HCT116 (cell line): ENCODE measurements at regions not wholly inside any gene's neighbourhood (a gene's known extent, or its start where the extent isn't known, plus 50 kb on each side); places are given as distances from the start of the nearest gene placed in this dataset.

ENCODE experiments used
- ATAC-seq: fragments of 200-7000 bp; cut with Tn5 transposase; 2 replicates; pipeline ENCODE4 v1.9.1; 2020; ENCODE audit warnings: mild to moderate bottlenecking, moderate library complexity
- BruUV-seq: library from RNA; stranded (reverse); fragments of 400-500 nt; replicated peaks from 2 replicates; lab custom pipeline; 2021; lab: Mats Ljungman, UMichigan
- CTCF ChIA-PET: fragments of 300-600 bp; sonication (Branson Sonifier 250); formaldehyde crosslinking; loops from one replicate; lab custom pipeline; 2021; ENCODE audit warnings: antibody characterized with exemption; lab: Charles Lee
- POLR2A ChIA-PET: fragments of 300-600, 350-600 bp; sonication (Branson Sonifier 250); formaldehyde crosslinking; loops from one replicate; lab custom pipeline; 2021; ENCODE audit warnings: antibody characterized with exemption; lab: Charles Lee
- RAD21 ChIA-PET, 2 experiments: fragments of 300-600 bp; sonication (Branson Sonifier 250); formaldehyde crosslinking; loops; one replicate each; lab custom pipeline; 2023; ENCODE audit warnings: low total read pairs in 2 of 2; ENCODE audit not compliant: uncharacterized antibody in 2 of 2, unreplicated experiment in 2 of 2, low non-redundant PET in 1 of 2; lab: Charles Lee
- DNase-seq: peaks from one replicate; pipeline ENCODE4 v3.0.0-alpha.2; 2010; ENCODE audit warnings: low read depth, low spot score
- H2AFZ ChIP-seq: fragments of 200-600 bp; shearing (Covaris generic), sonication (generic); 2 replicates; pipeline ENCODE4 v1.6.1; 2017; ENCODE audit warnings: low read depth, mixed run types, mixed read lengths, antibody characterized with exemption, low read length; ENCODE audit not compliant: poor library complexity, severe bottlenecking
- H3K27ac ChIP-seq: 2 replicates; pipeline ENCODE4 v1.5.1; 2012; ENCODE audit warnings: low read depth, low read length
- H3K27me3 ChIP-seq: fragments of 200-600 bp; sonication (generic); 2 replicates; pipeline ENCODE4 v1.6.1; 2016; ENCODE audit warnings: mixed run types, low read length, mixed read lengths; ENCODE audit not compliant: insufficient read depth
- H3K36me3 ChIP-seq, 2 experiments: fragments of 200-500 bp in 1 of 2; fragments of 200-600 bp in 1 of 2; sonication (Bioruptor generic) in 1 of 2; sonication (generic) in 1 of 2; 2 replicates each; pipeline versions ENCODE4 v1.5.1 to v1.6.1; 2014 to 2016; ENCODE audit warnings: low read length in 2 of 2, inconsistent platforms in 1 of 2, mixed read lengths in 1 of 2, mixed run types in 1 of 2; ENCODE audit not compliant: insufficient read depth in 2 of 2, control insufficient read depth in 1 of 2
- H3K4me1 ChIP-seq, 2 experiments: fragments of 200-600 bp in 1 of 2; sonication (generic) in 1 of 2; 2 replicates each; pipeline versions ENCODE4 v1.5.1 to v1.6.1; 2012 to 2017; ENCODE audit warnings: low read length in 2 of 2, inconsistent platforms in 1 of 2, mild to moderate bottlenecking in 1 of 2, mixed read lengths in 1 of 2, mixed run types in 1 of 2, moderate library complexity in 1 of 2; ENCODE audit not compliant: insufficient read depth in 2 of 2, control insufficient read depth in 1 of 2
- H3K4me2 ChIP-seq: fragments of 200-600 bp; sonication (generic); 2 replicates; pipeline ENCODE4 v1.6.1; 2017; ENCODE audit warnings: mixed run types, low read length, mixed read lengths
- H3K4me3 ChIP-seq, 2 experiments: fragments of 200-600 bp in 1 of 2; sonication (generic) in 1 of 2; replicated peaks in 1 of 2; 2 replicates each; pipeline ENCODE4 v1.5.1; 2011 to 2016; ENCODE audit warnings: low read length in 2 of 2, control low read depth in 1 of 2, low read depth in 1 of 2, mild to moderate bottlenecking in 1 of 2, mixed read lengths in 1 of 2, mixed run types in 1 of 2
- H3K79me2 ChIP-seq: fragments of 200-600 bp; sonication (generic); 2 replicates; pipeline ENCODE4 v1.6.1; 2017; ENCODE audit warnings: mild to moderate bottlenecking, mixed run types, low read length, moderate library complexity, mixed read lengths; ENCODE audit not compliant: insufficient read depth
- H3K9ac ChIP-seq: fragments of 200-600 bp; sonication (generic); 2 replicates; pipeline ENCODE4 v1.6.1; 2016; ENCODE audit warnings: low read length, mixed read lengths
- H3K9me2 ChIP-seq: fragments of 200-600 bp; sonication (generic), shearing (Covaris generic); 2 replicates; pipeline ENCODE4 v1.6.1; 2017; ENCODE audit warnings: mixed run types, mild to moderate bottlenecking, moderate library complexity; ENCODE audit not compliant: insufficient read depth
- H3K9me3 ChIP-seq, 2 experiments: fragments of 200-500 bp in 1 of 2; fragments of 200-600 bp in 1 of 2; sonication (Bioruptor generic) in 1 of 2; sonication (generic) in 1 of 2; 2 replicates each; pipeline ENCODE4 v1.6.1; 2014 to 2017; ENCODE audit warnings: low read length in 2 of 2, mixed read lengths in 2 of 2, inconsistent platforms in 1 of 2, low read depth in 1 of 2, mild to moderate bottlenecking in 1 of 2, mixed run types in 1 of 2, moderate library complexity in 1 of 2; ENCODE audit not compliant: control insufficient read depth in 1 of 2, insufficient read depth in 1 of 2
- H4K20me1 ChIP-seq: fragments of 200-600 bp; sonication (generic), shearing (Covaris generic); 2 replicates; pipeline ENCODE4 v1.6.1; 2017; ENCODE audit warnings: mixed run types, mild to moderate bottlenecking, moderate library complexity; ENCODE audit not compliant: insufficient read depth
- CBX3 ChIP-seq: IDR thresholded peaks from 2 replicates; pipeline ENCODE4 v1.6.1; 2012; ENCODE audit warnings: low read depth
- CEBPB ChIP-seq: IDR thresholded peaks from 2 replicates; pipeline ENCODE4 v1.6.1; 2012; ENCODE audit warnings: low read depth
- EGR1 ChIP-seq: IDR thresholded peaks from 2 replicates; pipeline ENCODE4 v1.6.1; 2012; ENCODE audit warnings: low read depth
- ELF1 ChIP-seq: IDR thresholded peaks from 2 replicates; pipeline ENCODE4 v1.6.1; 2012; ENCODE audit warnings: low read depth, borderline replicate concordance
- EZH2 ChIP-seq: fragments of 200-600 bp; sonication (generic); IDR thresholded peaks from 2 replicates; pipeline ENCODE4 v1.6.1; 2017; ENCODE audit warnings: antibody characterized with exemption, mixed run types
- EZH2phosphoT487 ChIP-seq: fragments of 200-600 bp; IDR thresholded peaks from 2 replicates; pipeline ENCODE4 v1.6.1; 2018; ENCODE audit warnings: antibody characterized with exemption, borderline replicate concordance
- FOSL1 ChIP-seq: IDR thresholded peaks from 2 replicates; pipeline ENCODE4 v1.6.1; 2012; ENCODE audit warnings: low read depth
- JUND ChIP-seq: IDR thresholded peaks from 2 replicates; pipeline ENCODE4 v1.6.1; 2012
- POLR2AphosphoS5 ChIP-seq: IDR thresholded peaks from 2 replicates; pipeline ENCODE4 v1.6.1; 2011; ENCODE audit warnings: mild to moderate bottlenecking, low read depth, low read length, moderate library complexity
- RAD21 ChIP-seq: IDR thresholded peaks from 2 replicates; pipeline ENCODE4 v1.6.1; 2012; ENCODE audit warnings: low read depth, mild to moderate bottlenecking
- SIN3A ChIP-seq: IDR thresholded peaks from 2 replicates; pipeline ENCODE4 v1.6.1; 2012; ENCODE audit warnings: low read depth
- SP1 ChIP-seq: IDR thresholded peaks from 2 replicates; pipeline ENCODE4 v1.6.1; 2012; ENCODE audit warnings: low read depth
- TCF7L2 ChIP-seq: IDR thresholded peaks from 2 replicates; pipeline ENCODE4 v1.7.0; 2011; ENCODE audit warnings: borderline replicate concordance, inconsistent platforms; ENCODE audit not compliant: insufficient read depth, insufficient read length; ENCODE audit errors: extremely low read depth
- YY1 ChIP-seq: IDR thresholded peaks from 2 replicates; pipeline ENCODE4 v1.6.1; 2011; ENCODE audit warnings: low read length, low read depth, moderate library complexity, mild to moderate bottlenecking; ENCODE audit not compliant: insufficient replicate concordance; ENCODE audit errors: extremely low read depth
- ZNF274 ChIP-seq: fragments of 200-500 bp; sonication (Bioruptor generic); IDR thresholded peaks from 2 replicates; pipeline ENCODE4 v1.6.1; 2014; ENCODE audit warnings: mild to moderate bottlenecking, low read depth, low read length, inconsistent platforms
- intact Hi-C: fragments of 100-400 bp; cut with micrococcal nuclease; formaldehyde crosslinking; loops from 2 replicates; pipeline ENCODE4 v1.10.0; 2022
- TF ChIP-seq, protein P1 (sequence below): IDR thresholded peaks from 2 replicates; pipeline ENCODE4 v1.6.1; 2011; ENCODE audit warnings: mild to moderate bottlenecking, low read length, moderate library complexity; ENCODE audit not compliant: insufficient replicate concordance; ENCODE audit errors: extremely low read depth
- TF ChIP-seq, protein P2 (sequence below): IDR thresholded peaks from 2 replicates; pipeline ENCODE4 v1.6.1; 2012
- TF ChIP-seq, protein P3 (sequence below): IDR thresholded peaks from 2 replicates; pipeline ENCODE4 v1.6.1; 2012

DNA sequence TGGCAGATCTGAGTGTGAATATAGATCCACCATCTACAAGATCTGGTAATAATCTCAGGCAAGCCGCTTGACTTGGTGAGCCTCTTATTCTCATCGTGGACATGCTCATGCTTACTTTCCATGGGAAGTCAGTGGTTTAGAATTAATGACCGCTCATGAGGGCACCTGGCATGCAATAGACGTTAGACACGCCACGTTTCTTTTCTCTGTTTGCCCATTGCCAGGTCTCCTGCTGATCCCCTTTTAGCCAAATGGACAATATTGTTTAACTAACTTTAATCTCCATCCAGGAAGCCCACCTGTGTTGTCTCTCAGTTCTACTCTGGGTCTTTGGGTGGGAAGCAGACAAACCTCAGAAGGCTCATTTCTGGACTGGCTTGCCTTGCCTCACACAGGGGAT, 439.1 kb downstream of the ETS1 start:
- ATAC-seq, result no peak
- RAD21 ChIA-PET, result no interaction called here
- intact Hi-C loops, result no loop called here

DNA sequence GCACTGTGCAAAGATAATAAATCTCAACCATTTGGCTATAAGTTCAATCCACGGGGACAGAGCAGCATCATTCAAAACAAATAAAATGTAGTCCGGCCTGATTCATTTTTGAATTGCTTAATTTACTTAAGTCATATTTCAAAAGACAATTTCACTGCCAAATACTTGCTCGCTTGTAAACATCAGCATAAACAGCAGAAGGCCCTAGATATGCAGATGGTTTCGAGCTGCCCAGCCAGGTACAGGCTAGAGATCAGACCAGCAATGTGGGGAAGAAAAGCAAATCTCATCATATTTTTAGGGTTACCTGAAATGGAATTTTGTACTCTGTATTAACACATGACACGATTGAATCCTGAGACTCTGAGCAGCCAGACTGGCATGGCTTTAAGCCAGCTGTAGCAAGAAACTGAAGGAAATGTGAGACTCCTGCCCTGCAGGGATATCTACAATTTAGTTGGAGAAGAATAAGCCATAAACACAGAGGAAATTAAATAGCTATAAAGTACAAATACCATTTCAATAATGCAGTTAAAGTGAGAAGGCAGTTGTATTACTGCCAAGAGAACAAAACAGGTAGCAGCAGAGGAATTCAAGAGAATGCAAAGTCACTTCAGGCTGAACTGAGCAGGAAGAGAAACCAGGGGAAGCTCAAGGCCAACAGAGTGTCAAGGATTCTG, 440.3 kb downstream of the ETS1 start:
- ChIA-PET POLR2A (no interaction called here), RAD21 (no interaction called here), CTCF (interaction anchor here (0.7 kb wide), 1 partner anchor 10 kb away, joined by 5 read pairs; no protein-coding TSS in a partner anchor)
- Histone ChIP-seq H3K79me2 (no peaks in the 10 kb centered on the region), H3K9ac (no peak overlapping the region), H3K4me3 (no peak overlapping the region), H3K4me2 (no peak overlapping the region), H4K20me1 (no peaks in the 10 kb centered on the region), H3K36me3 (no peaks in the 10 kb centered on the region), H3K9me3 (no peaks in the 10 kb centered on the region), H3K4me1 (no peaks in the 10 kb centered on the region), H2AFZ (no peak overlapping the region), H3K9me2 (no peaks in the 10 kb centered on the region), H3K27ac (no peak overlapping the region), H3K27me3 (peaks cover 23% of the 10 kb centered on the region)
- intact Hi-C loops, result no loop called here
- ATAC-seq (no peak), DNase-seq (no peak)
- BruUV-seq, result no TSS peak
- TF ChIP-seq YY1 (no peak), CBX3 (no peak), ZNF274 (no peak), FOSL1 (no peak), EZH2 (no peak), ELF1 (no peak), EGR1 (no peak), JUND (no peak), EZH2phosphoT487 (no peak), SIN3A (no peak), RAD21 (no peak), TCF7L2 (no peak), SP1 (no peak), CEBPB (no peak), POLR2AphosphoS5 (no peak)
- TF ChIP-seq, protein P1, sequence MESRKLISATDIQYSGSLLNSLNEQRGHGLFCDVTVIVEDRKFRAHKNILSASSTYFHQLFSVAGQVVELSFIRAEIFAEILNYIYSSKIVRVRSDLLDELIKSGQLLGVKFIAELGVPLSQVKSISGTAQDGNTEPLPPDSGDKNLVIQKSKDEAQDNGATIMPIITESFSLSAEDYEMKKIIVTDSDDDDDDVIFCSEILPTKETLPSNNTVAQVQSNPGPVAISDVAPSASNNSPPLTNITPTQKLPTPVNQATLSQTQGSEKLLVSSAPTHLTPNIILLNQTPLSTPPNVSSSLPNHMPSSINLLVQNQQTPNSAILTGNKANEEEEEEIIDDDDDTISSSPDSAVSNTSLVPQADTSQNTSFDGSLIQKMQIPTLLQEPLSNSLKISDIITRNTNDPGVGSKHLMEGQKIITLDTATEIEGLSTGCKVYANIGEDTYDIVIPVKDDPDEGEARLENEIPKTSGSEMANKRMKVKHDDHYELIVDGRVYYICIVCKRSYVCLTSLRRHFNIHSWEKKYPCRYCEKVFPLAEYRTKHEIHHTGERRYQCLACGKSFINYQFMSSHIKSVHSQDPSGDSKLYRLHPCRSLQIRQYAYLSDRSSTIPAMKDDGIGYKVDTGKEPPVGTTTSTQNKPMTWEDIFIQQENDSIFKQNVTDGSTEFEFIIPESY, result no peak
- TF ChIP-seq, protein P2, sequence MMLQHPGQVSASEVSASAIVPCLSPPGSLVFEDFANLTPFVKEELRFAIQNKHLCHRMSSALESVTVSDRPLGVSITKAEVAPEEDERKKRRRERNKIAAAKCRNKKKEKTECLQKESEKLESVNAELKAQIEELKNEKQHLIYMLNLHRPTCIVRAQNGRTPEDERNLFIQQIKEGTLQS, result no peak
- TF ChIP-seq, protein P3, sequence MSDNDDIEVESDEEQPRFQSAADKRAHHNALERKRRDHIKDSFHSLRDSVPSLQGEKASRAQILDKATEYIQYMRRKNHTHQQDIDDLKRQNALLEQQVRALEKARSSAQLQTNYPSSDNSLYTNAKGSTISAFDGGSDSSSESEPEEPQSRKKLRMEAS, result no peak

More for the DNA sequence above, 439.1 kb downstream of the ETS1 start:
- DNase-seq, result no peak
- no peak for TF ChIP-seq ZNF274
- TF ChIP-seq, protein P2, result no peak
- H3K9me2 ChIP-seq, result no peaks in the 10 kb centered on the region
- no TSS peak for BruUV-seq
- no peak overlapping the region for H2AFZ ChIP-seq
- H3K9me3 ChIP-seq, result no peaks in the 10 kb centered on the region
- no peaks in the 10 kb centered on the region for H3K36me3 ChIP-seq
- no peaks in the 10 kb centered on the region for H4K20me1 ChIP-seq
- H3K4me2 ChIP-seq, result no peak overlapping the region
- no peaks in the 10 kb centered on the region for H3K79me2 ChIP-seq
- H3K9ac ChIP-seq, result no peak overlapping the region
- POLR2A ChIA-PET, result no interaction called here
- no peaks in the 10 kb centered on the region for H3K4me1 ChIP-seq
- no peak overlapping the region for H3K4me3 ChIP-seq
- H3K27me3 ChIP-seq, result peaks cover 23% of the 10 kb centered on the region
- CTCF ChIA-PET, result interaction anchor here (1.3 kb wide), 1 partner anchor 10 kb away, joined by 6 read pairs; no protein-coding TSS in a partner anchor
- no peak overlapping the region for H3K27ac ChIP-seq
